ENCODE measurements at regions not wholly inside any gene's neighbourhood (a gene's known extent, or its start where the extent isn't known, plus 50 kb on each side); places are given as distances from the start of the nearest gene placed in this dataset.

- no peak for TF ChIP-seq CTCF (IDR thresholded peaks at IDR 0.05; ENCODE audit: control insufficient read depth, insufficient read depth, low read depth, low read length, missing control alignments)
- H3K4me3 ChIP-seq (ENCODE audit: control insufficient read depth, low read depth, low read length) = no peak overlapping the region
- no peak for DNase-seq (ENCODE audit: low read depth)
These were observed 521.2 kb downstream of the ZIC1 start for GRCh38 chr3:147930232-147930807.

- H3K4me3 ChIP-seq (ENCODE audit: control insufficient read depth, low read depth, low read length) = no peak overlapping the region
- no peak for TF ChIP-seq CTCF (IDR thresholded peaks at IDR 0.05; ENCODE audit: control insufficient read depth, insufficient read depth, low read depth, low read length, missing control alignments)
- no peak for DNase-seq (ENCODE audit: low read depth)
These were observed 525.5 kb downstream of the ZIC1 start for GRCh38 chr3:147934451-147935180.

GRCh38 chr3:147937341-147937740, 528.2 kb downstream of the ZIC1 start:
- no peak for TF ChIP-seq CTCF (IDR thresholded peaks at IDR 0.05; ENCODE audit: control insufficient read depth, insufficient read depth, low read depth, low read length, missing control alignments)
- DNase-seq (ENCODE audit: low read depth) = no peak
- H3K4me3 ChIP-seq (ENCODE audit: control insufficient read depth, low read depth, low read length) = no peak overlapping the region

GRCh38 chr3:147937891-147938290, 528.7 kb downstream of the ZIC1 start:
- no peak for TF ChIP-seq CTCF (IDR thresholded peaks at IDR 0.05; ENCODE audit: control insufficient read depth, insufficient read depth, low read depth, low read length, missing control alignments)
- no peak for DNase-seq (ENCODE audit: low read depth)
- H3K4me3 ChIP-seq (ENCODE audit: control insufficient read depth, low read depth, low read length) = no peak overlapping the region

GRCh38 chr3:147939425-147939824, 530.3 kb downstream of the ZIC1 start:
- no peak for TF ChIP-seq CTCF (IDR thresholded peaks at IDR 0.05; ENCODE audit: control insufficient read depth, insufficient read depth, low read depth, low read length, missing control alignments)
- no peak overlapping the region for H3K4me3 ChIP-seq (ENCODE audit: control insufficient read depth, low read depth, low read length)
- DNase-seq (ENCODE audit: low read depth) = no peak

GRCh38 chr3:147939839-147940238, 530.7 kb downstream of the ZIC1 start:
- DNase-seq (ENCODE audit: low read depth) = no peak
- no peak for TF ChIP-seq CTCF (IDR thresholded peaks at IDR 0.05; ENCODE audit: control insufficient read depth, insufficient read depth, low read depth, low read length, missing control alignments)

More at GRCh38 chr3:147939839-147940238, 530.7 kb downstream of the ZIC1 start:
- H3K4me3 ChIP-seq (ENCODE audit: control insufficient read depth, low read depth, low read length) = no peak overlapping the region
